HepG2 (cell line): ENCODE measurements at regions not wholly inside any gene's neighbourhood (a gene's known extent, or its start where the extent isn't known, plus 50 kb on each side); places are given as distances from the start of the nearest gene placed in this dataset.

Experiments used
- ETV5 ChIP-seq: IDR thresholded peaks from 2 replicates; pipeline ENCODE4 v1.6.1; 2018; ENCODE audit warnings: missing biosample characterization, missing genetic modification reagents, inconsistent platforms, borderline replicate concordance
- MAFG ChIP-seq: sonication (generic); formaldehyde crosslinking; IDR thresholded peaks from 2 replicates; pipeline ENCODE4 v1.5.1; 2020; ENCODE audit warnings: mild to moderate bottlenecking, missing genetic modification reagents
- NFE2L1 ChIP-seq: sonication (generic); formaldehyde crosslinking; IDR thresholded peaks from 2 replicates; pipeline ENCODE4 v1.4.0; 2020; ENCODE audit warnings: missing genetic modification reagents, mild to moderate bottlenecking, borderline replicate concordance
- SIN3A ChIP-seq: IDR thresholded peaks from 2 replicates; pipeline ENCODE4 v1.6.1; 2011; ENCODE audit warnings: low read depth, mild to moderate bottlenecking, control low read depth, low read length, borderline replicate concordance
- ZNF513 ChIP-seq: sonication (generic); formaldehyde crosslinking; conservative IDR thresholded peaks from 2 replicates; pipeline ENCODE4 v1.5.0; 2020; ENCODE audit warnings: missing genetic modification reagents
- TF ChIP-seq, protein P1 (sequence below): sonication (generic); formaldehyde crosslinking; IDR thresholded peaks from 2 replicates; pipeline ENCODE4 v1.4.0; 2020; ENCODE audit warnings: mild to moderate bottlenecking, missing genetic modification reagents
- TF ChIP-seq, protein P2 (sequence below): sonication (generic); formaldehyde crosslinking; IDR thresholded peaks from 2 replicates; pipeline ENCODE4 v1.8.0; 2022; ENCODE audit warnings: mild to moderate bottlenecking, missing genetic modification reagents, borderline replicate concordance
- TF ChIP-seq, protein P3 (sequence below), 2 experiments: sonication (generic) in 1 of 2; formaldehyde crosslinking in 1 of 2; IDR thresholded peaks; 2 replicates each; pipeline versions ENCODE4 v1.5.1 to v1.6.1; 2011 to 2020; ENCODE audit warnings: borderline replicate concordance in 1 of 2, low read depth in 1 of 2, low read length in 1 of 2, mild to moderate bottlenecking in 1 of 2, missing genetic modification reagents in 1 of 2, moderate library complexity in 1 of 2

GRCh38 chr2:59578349-59578748 lies 975.1 kb downstream of the BCL11A start:
- no peak for TF ChIP-seq SIN3A
- no peak for TF ChIP-seq ETV5 (CRISPR knock-in tag)
- TF ChIP-seq, protein P1, sequence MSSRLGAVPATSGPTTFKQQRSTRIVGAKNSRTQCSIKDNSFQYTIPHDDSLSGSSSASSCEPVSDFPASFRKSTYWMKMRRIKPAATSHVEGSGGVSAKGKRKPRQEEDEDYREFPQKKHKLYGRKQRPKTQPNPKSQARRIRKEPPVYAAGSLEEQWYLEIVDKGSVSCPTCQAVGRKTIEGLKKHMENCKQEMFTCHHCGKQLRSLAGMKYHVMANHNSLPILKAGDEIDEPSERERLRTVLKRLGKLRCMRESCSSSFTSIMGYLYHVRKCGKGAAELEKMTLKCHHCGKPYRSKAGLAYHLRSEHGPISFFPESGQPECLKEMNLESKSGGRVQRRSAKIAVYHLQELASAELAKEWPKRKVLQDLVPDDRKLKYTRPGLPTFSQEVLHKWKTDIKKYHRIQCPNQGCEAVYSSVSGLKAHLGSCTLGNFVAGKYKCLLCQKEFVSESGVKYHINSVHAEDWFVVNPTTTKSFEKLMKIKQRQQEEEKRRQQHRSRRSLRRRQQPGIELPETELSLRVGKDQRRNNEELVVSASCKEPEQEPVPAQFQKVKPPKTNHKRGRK (CRISPR knock-in tag): no peak
- no peak for TF ChIP-seq NFE2L1 (CRISPR knock-in tag)
- TF ChIP-seq, protein P2, sequence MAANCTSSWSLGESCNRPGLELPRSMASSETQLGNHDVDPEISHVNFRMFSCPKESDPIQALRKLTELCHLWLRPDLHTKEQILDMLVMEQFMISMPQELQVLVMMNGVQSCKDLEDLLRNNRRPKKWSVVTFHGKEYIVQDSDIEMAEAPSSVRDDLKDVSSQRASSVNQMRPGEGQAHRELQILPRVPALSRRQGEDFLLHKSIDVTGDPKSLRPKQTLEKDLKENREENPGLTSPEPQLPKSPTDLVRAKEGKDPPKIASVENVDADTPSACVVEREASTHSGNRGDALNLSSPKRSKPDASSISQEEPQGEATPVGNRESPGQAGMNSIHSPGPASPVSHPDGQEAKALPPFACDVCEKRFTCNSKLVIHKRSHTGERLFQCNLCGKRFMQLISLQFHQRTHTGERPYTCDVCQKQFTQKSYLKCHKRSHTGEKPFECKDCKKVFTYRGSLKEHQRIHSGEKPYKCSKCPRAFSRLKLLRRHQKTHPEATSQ (CRISPR knock-in tag): no peak
- TF ChIP-seq MAFG: no peak
- no peak for TF ChIP-seq ZNF513 (CRISPR knock-in tag)
- TF ChIP-seq, protein P3, sequence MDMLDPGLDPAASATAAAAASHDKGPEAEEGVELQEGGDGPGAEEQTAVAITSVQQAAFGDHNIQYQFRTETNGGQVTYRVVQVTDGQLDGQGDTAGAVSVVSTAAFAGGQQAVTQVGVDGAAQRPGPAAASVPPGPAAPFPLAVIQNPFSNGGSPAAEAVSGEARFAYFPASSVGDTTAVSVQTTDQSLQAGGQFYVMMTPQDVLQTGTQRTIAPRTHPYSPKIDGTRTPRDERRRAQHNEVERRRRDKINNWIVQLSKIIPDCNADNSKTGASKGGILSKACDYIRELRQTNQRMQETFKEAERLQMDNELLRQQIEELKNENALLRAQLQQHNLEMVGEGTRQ (IDR thresholded peaks at IDR 0.05; ENCODE audit: low read depth, low read length): no peak
- TF ChIP-seq, protein P3 (CRISPR knock-in tag; IDR thresholded peaks at IDR 0.05; ENCODE audit: borderline replicate concordance): no peak
